Esophagus muscularis mucosa (tissue), 4 donors: ENCODE measurements at regions not wholly inside any gene's neighbourhood (a gene's known extent, or its start where the extent isn't known, plus 50 kb on each side); places are given as distances from the start of the nearest gene placed in this dataset.

Source experiments
- EP300 ChIP-seq: sonication (generic); formaldehyde crosslinking; IDR thresholded peaks from one replicate; pipeline ENCODE4 v1.6.1; 2017; ENCODE audit warnings: antibody characterized with exemption
- POLR2A ChIP-seq: fragments of 450-650 bp; IDR thresholded peaks from one replicate; pipeline ENCODE4 v1.6.1; 2017; ENCODE audit warnings: antibody characterized with exemption, moderate library complexity, mild to moderate bottlenecking, low read depth
- POLR2AphosphoS5 ChIP-seq, 2 donors: sonication (generic); formaldehyde crosslinking; IDR thresholded peaks; one replicate each; pipeline ENCODE4 v1.6.1; 2017; ENCODE audit warnings: antibody characterized with exemption in 2 of 2
- TF ChIP-seq, protein P1 (sequence below), 3 experiments: fragments of 200-600 bp in 2 of 3; fragments of 450-650 bp in 1 of 3; sonication (generic) in 2 of 3; IDR thresholded peaks; one replicate each; pipeline ENCODE4 v1.5.1; 2017 to 2019; ENCODE audit warnings: antibody characterized with exemption in 3 of 3, mild to moderate bottlenecking in 2 of 3, moderate library complexity in 1 of 3

- TF ChIP-seq, protein P1, sequence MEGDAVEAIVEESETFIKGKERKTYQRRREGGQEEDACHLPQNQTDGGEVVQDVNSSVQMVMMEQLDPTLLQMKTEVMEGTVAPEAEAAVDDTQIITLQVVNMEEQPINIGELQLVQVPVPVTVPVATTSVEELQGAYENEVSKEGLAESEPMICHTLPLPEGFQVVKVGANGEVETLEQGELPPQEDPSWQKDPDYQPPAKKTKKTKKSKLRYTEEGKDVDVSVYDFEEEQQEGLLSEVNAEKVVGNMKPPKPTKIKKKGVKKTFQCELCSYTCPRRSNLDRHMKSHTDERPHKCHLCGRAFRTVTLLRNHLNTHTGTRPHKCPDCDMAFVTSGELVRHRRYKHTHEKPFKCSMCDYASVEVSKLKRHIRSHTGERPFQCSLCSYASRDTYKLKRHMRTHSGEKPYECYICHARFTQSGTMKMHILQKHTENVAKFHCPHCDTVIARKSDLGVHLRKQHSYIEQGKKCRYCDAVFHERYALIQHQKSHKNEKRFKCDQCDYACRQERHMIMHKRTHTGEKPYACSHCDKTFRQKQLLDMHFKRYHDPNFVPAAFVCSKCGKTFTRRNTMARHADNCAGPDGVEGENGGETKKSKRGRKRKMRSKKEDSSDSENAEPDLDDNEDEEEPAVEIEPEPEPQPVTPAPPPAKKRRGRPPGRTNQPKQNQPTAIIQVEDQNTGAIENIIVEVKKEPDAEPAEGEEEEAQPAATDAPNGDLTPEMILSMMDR (IDR thresholded peaks at IDR 0.05), result no peak
- TF ChIP-seq POLR2A (no peak), POLR2AphosphoS5 (IDR thresholded peaks at IDR 0.05) (no peak), EP300 (no peak)
Observed at GRCh38 chr21:16020878-16021277, 291.1 kb downstream of the USP25 start.
